Lung (tissue), 11 donors: ENCODE measurements at regions not wholly inside any gene's neighbourhood (a gene's known extent, or its start where the extent isn't known, plus 50 kb on each side); places are given as distances from the start of the nearest gene placed in this dataset.

ENCODE experiments used
- ATAC-seq: fragments of 200-7000 bp; cut with Tn5 transposase; one replicate; pipeline ENCODE4 v1.9.1; 2020; ENCODE audit warnings: moderate number of reproducible peaks; ENCODE audit not compliant: insufficient read depth, low FRiP score
- DNase-seq, 3 donors: peaks; one replicate each; pipeline ENCODE4 v3.0.0-alpha.2; 2013 to 2017
- H3K27ac ChIP-seq, 2 donors: one replicate each; pipeline ENCODE4 v1.5.1; 2013; ENCODE audit warnings: mild to moderate bottlenecking in 2 of 2, moderate library complexity in 2 of 2, control low read depth in 1 of 2, inconsistent platforms in 1 of 2, low read depth in 1 of 2, low read length in 1 of 2
- H3K27me3 ChIP-seq, 3 donors: one replicate each; pipeline ENCODE4 v1.5.1; 2013; ENCODE audit warnings: low read length in 2 of 3; ENCODE audit not compliant: control insufficient read depth in 3 of 3, insufficient read depth in 3 of 3
- H3K36me3 ChIP-seq, 4 donors: one replicate each; pipeline ENCODE4 v1.5.1; 2013; ENCODE audit warnings: low read length in 4 of 4, mild to moderate bottlenecking in 1 of 4, moderate library complexity in 1 of 4; ENCODE audit not compliant: control insufficient read depth in 4 of 4, insufficient read depth in 4 of 4
- H3K4me1 ChIP-seq, 5 donors: one replicate each; pipeline ENCODE4 v1.5.1; 2013; ENCODE audit warnings: low read length in 5 of 5, mild to moderate bottlenecking in 2 of 5, moderate library complexity in 1 of 5; ENCODE audit not compliant: control insufficient read depth in 5 of 5, insufficient read depth in 5 of 5
- H3K4me3 ChIP-seq: one replicate; pipeline ENCODE4 v1.5.1; 2013; ENCODE audit warnings: mild to moderate bottlenecking, control low read depth, moderate library complexity
- H3K9ac ChIP-seq, 2 donors: one replicate each; pipeline ENCODE4 v1.5.1; 2013; ENCODE audit warnings: low read length in 2 of 2, control low read depth in 1 of 2; ENCODE audit not compliant: insufficient read depth in 1 of 2
- H3K9me3 ChIP-seq, 4 donors: one replicate each; pipeline ENCODE4 v1.5.1; 2013; ENCODE audit warnings: low read length in 3 of 4, mild to moderate bottlenecking in 1 of 4, moderate library complexity in 1 of 4; ENCODE audit not compliant: control insufficient read depth in 4 of 4, insufficient read depth in 3 of 4
- WGBS, 2 donors: extraction: QIAGEN DNeasy Blood & Tissue Kit; methylation state at CpG; one replicate each; pipeline ENCODE4 v1.1.7; 2013; 5-methylcytosine and 5-hydroxymethylcytosine counted together
- TF ChIP-seq, protein P1 (sequence below): IDR thresholded peaks from 2 replicates; pipeline ENCODE4 v1.5.1; 2012; ENCODE audit warnings: mild to moderate bottlenecking; ENCODE audit errors: control extremely low read depth, extremely low read depth
- donor health status: control.
- donor health status: control.
- donor health status: Bipolar disorder and iron deficiency.
- donor health status: healthy.
- donor health status: DM: yes; HTN: yes; CAD: no.

DNA sequence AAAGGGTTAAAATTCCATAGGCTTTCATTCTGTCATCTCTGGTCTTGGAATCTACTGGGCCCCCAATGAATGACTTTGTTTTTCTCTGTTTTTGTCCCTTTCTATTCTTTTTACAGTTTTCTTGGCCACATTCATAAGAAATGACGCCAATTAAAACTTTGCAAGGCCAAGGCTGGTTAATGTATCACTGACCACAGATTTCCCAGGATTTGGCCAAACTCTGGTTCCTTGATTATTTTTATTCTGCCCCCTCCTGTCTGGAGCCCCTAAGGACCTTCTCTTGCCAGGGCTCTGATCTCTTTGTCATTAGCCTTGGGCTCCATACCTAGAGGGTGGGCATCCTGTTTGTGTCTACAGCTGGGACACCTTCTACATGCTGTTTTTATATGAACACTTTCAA, 388.9 kb upstream of the PAPPA start:
- no peak overlapping the region for H3K27ac ChIP-seq
- H3K9me3 ChIP-seq, result no peaks in the 10 kb centered on the region
- ATAC-seq (no peak), DNase-seq (no peak)
- no peaks in the 10 kb centered on the region for H3K36me3 ChIP-seq
- 84 to 85% methylated on average over 1 of the region's 1 CpG for WGBS, 2 donors
- no peak overlapping the region for H3K4me3 ChIP-seq
- no peaks in the 10 kb centered on the region for H3K4me1 ChIP-seq
- no peaks in the 10 kb centered on the region for H3K27me3 ChIP-seq
- TF ChIP-seq, protein P1, sequence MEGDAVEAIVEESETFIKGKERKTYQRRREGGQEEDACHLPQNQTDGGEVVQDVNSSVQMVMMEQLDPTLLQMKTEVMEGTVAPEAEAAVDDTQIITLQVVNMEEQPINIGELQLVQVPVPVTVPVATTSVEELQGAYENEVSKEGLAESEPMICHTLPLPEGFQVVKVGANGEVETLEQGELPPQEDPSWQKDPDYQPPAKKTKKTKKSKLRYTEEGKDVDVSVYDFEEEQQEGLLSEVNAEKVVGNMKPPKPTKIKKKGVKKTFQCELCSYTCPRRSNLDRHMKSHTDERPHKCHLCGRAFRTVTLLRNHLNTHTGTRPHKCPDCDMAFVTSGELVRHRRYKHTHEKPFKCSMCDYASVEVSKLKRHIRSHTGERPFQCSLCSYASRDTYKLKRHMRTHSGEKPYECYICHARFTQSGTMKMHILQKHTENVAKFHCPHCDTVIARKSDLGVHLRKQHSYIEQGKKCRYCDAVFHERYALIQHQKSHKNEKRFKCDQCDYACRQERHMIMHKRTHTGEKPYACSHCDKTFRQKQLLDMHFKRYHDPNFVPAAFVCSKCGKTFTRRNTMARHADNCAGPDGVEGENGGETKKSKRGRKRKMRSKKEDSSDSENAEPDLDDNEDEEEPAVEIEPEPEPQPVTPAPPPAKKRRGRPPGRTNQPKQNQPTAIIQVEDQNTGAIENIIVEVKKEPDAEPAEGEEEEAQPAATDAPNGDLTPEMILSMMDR, result no peak
- H3K9ac ChIP-seq, result no peak overlapping the region

DNA sequence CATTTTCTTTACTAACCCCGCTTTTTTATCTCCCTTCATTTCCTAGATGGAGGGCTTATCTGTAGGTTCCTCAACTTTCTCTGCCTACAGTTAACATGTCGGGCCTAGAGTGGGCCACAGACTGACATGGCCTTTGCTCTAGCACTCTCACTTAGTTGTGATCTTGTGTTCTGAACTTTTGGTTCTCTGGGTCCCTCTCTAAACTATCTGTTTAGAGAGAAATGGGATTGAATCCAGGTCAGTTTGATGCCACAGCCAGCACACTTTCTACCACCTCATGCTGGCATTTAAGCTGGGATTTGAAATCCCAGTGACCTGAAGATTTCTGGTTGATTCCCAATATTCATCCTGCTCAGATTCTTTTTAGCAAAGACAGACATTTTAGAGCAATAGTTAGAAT, 388.5 kb upstream of the PAPPA start:
- Histone ChIP-seq H3K27me3 (no peaks in the 10 kb centered on the region), H3K9ac (no peak overlapping the region), H3K4me1 (no peaks in the 10 kb centered on the region), H3K36me3 (no peaks in the 10 kb centered on the region), H3K27ac (no peak overlapping the region), H3K9me3 (no peaks in the 10 kb centered on the region), H3K4me3 (no peak overlapping the region)
- TF ChIP-seq, protein P1, result no peak
- WGBS, 2 donors, result 75 to 81% methylated on average over 2 of the region's 2 CpGs
- DNase-seq (no peak), ATAC-seq (no peak)

DNA sequence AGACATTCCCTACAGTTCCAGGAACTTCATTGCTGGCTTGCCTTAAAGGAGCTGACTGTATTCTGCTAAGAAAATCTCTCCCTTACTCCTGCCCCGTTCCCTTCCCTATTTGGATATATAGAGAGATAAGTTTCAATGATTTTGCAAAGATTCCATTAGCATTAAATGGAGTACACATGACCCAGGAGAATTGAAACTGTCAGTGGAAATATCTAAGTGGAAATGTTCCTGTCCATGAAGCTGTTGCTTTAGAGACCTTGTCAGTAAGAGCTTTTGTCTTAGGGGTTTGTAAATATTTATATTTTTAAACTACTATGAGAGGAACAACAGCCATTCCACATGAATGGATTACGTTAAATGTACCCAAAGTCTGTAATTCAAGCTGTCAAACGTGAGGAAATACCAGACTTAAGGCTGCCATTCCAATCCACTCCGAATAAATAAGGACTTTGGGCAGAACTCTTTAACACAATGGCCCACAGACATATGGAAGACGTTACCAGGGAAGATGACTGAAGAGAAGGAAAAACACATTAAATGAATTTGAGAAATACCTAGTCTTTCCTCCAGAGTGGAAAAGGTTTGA, 387.1 kb upstream of the PAPPA start:
- ATAC-seq (no peak), DNase-seq (no peak)
- no peak overlapping the region for H3K27ac ChIP-seq
- H3K9ac ChIP-seq, result no peak overlapping the region
- no peaks in the 10 kb centered on the region for H3K27me3 ChIP-seq
- WGBS, 2 donors, result 43 to 44% methylated on average over 5 of the region's 5 CpGs
- TF ChIP-seq, protein P1, result no peak
- H3K9me3 ChIP-seq, result no peaks in the 10 kb centered on the region
- no peaks in the 10 kb centered on the region for H3K4me1 ChIP-seq
- H3K4me3 ChIP-seq, result no peak overlapping the region
- H3K36me3 ChIP-seq, result no peaks in the 10 kb centered on the region

DNA sequence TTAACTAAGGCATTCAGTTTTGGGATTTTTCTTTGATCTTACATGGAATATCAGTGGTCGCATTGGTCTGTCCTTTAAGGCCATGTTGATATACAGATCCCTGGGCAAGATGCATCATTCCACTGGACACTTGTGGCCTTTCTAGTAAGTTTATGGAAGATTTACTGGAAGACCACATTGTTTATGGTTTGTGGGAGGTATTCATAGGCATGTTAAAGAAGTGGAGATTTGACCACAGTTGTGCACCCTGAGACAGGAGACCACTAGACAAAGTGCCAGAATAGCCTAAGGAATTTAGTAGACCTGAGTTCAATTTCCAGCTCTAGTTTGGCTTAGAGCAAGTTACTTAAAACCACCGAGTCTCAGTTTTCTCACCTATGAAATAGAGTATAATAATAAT, 383.1 kb upstream of the PAPPA start:
- H3K4me3 ChIP-seq, result no peak overlapping the region
- H3K9ac ChIP-seq, result no peak overlapping the region
- H3K4me1 ChIP-seq, result no peaks in the 10 kb centered on the region
- TF ChIP-seq, protein P1, result no peak
- no peak for ATAC-seq
- no peaks in the 10 kb centered on the region for H3K36me3 ChIP-seq
- no peaks in the 10 kb centered on the region for H3K27me3 ChIP-seq
- WGBS, 2 donors, result 90 to 93% methylated on average over 2 of the region's 2 CpGs
- H3K9me3 ChIP-seq, result no peaks in the 10 kb centered on the region
- DNase-seq, result no peak
- H3K27ac ChIP-seq, result no peak overlapping the region
